H9 (cell line): ENCODE measurements at regions not wholly inside any gene's neighbourhood (a gene's known extent, or its start where the extent isn't known, plus 50 kb on each side); places are given as distances from the start of the nearest gene placed in this dataset.

Experiments used
- DNase-seq: peaks from one replicate; pipeline ENCODE4 v3.0.0-alpha.2; 2017
- H2AFZ ChIP-seq: one replicate; pipeline ENCODE4 v1.6.1; 2013; ENCODE audit warnings: mild to moderate bottlenecking, low read length, control low read depth, moderate library complexity
- H2AK5ac ChIP-seq: 2 replicates; pipeline ENCODE4 v1.6.1; 2013; ENCODE audit warnings: low read length, control low read depth, mixed read lengths; ENCODE audit not compliant: insufficient read length
- H2BK120ac ChIP-seq: one replicate; pipeline ENCODE4 v1.6.1; 2013; ENCODE audit warnings: low read depth, mild to moderate bottlenecking, low read length, control low read depth, inconsistent platforms; ENCODE audit not compliant: poor library complexity, severe bottlenecking
- H2BK12ac ChIP-seq: 2 replicates; pipeline ENCODE4 v1.6.1; 2013; ENCODE audit warnings: low read length, control low read depth, mixed read lengths, low read depth; ENCODE audit not compliant: insufficient read length
- H2BK15ac ChIP-seq: 2 replicates; pipeline ENCODE4 v1.6.1; 2013; ENCODE audit warnings: low read depth, low read length, control low read depth
- H2BK20ac ChIP-seq: one replicate; pipeline ENCODE4 v1.6.1; 2013; ENCODE audit warnings: low read depth, mild to moderate bottlenecking, low read length, control low read depth, inconsistent platforms; ENCODE audit not compliant: poor library complexity, severe bottlenecking
- H2BK5ac ChIP-seq: 2 replicates; pipeline ENCODE4 v1.6.1; 2013; ENCODE audit warnings: low read length, control low read depth, mixed read lengths; ENCODE audit not compliant: insufficient read length
- H3K14ac ChIP-seq: 2 replicates; pipeline ENCODE4 v1.6.1; 2013; ENCODE audit warnings: low read length, control low read depth; ENCODE audit not compliant: insufficient read depth
- H3K18ac ChIP-seq: 2 replicates; pipeline ENCODE4 v1.6.1; 2013; ENCODE audit warnings: low read depth, mild to moderate bottlenecking, mixed read lengths, low read length, control low read depth; ENCODE audit not compliant: insufficient read length
- H3K23ac ChIP-seq: 2 replicates; pipeline ENCODE4 v1.6.1; 2013; ENCODE audit warnings: low read length, control low read depth, mixed read lengths, low read depth; ENCODE audit not compliant: insufficient read length
- H3K23me2 ChIP-seq: 2 replicates; pipeline ENCODE4 v1.6.1; 2013; ENCODE audit warnings: low read depth, mild to moderate bottlenecking, mixed read lengths, low read length, control low read depth; ENCODE audit not compliant: insufficient read length, poor library complexity, severe bottlenecking
- H3K27ac ChIP-seq: 2 replicates; pipeline ENCODE4 v1.5.1; 2013; ENCODE audit warnings: low read length, control low read depth, mixed read lengths, low read depth; ENCODE audit not compliant: insufficient read length
- H3K27me3 ChIP-seq: 2 replicates; pipeline ENCODE4 v1.6.1; 2013; ENCODE audit warnings: low read length, control low read depth, inconsistent platforms; ENCODE audit not compliant: insufficient read depth
- H3K4ac ChIP-seq: 2 replicates; pipeline ENCODE4 v1.6.1; 2013; ENCODE audit warnings: low read depth, mild to moderate bottlenecking, control low read depth, inconsistent platforms, low read length, moderate library complexity
- H3K4me1 ChIP-seq: 2 replicates; pipeline ENCODE4 v1.6.1; 2013; ENCODE audit warnings: low read length, control low read depth, inconsistent platforms; ENCODE audit not compliant: insufficient read depth
- H3K4me2 ChIP-seq: 2 replicates; pipeline ENCODE4 v1.6.1; 2013; ENCODE audit warnings: low read length, control low read depth, mixed read lengths; ENCODE audit not compliant: insufficient read length, insufficient read depth
- H3K56ac ChIP-seq: 2 replicates; pipeline ENCODE4 v1.6.1; 2013; ENCODE audit warnings: low read depth, mild to moderate bottlenecking, mixed read lengths, low read length, control low read depth; ENCODE audit not compliant: insufficient read length
- H3K79me1 ChIP-seq: 2 replicates; pipeline ENCODE4 v1.6.1; 2013; ENCODE audit warnings: low read depth, mild to moderate bottlenecking, moderate library complexity, low read length, control low read depth, inconsistent platforms; ENCODE audit not compliant: insufficient read depth, poor library complexity, severe bottlenecking
- H3K79me2 ChIP-seq: 2 replicates; pipeline ENCODE4 v1.6.1; 2013; ENCODE audit warnings: low read length, control low read depth, inconsistent platforms; ENCODE audit not compliant: insufficient read depth
- H3K9ac ChIP-seq: 2 replicates; pipeline ENCODE4 v1.6.1; 2013; ENCODE audit warnings: low read length, control low read depth, mixed read lengths; ENCODE audit not compliant: insufficient read length; ENCODE audit errors: extremely low read depth
- H3K9me3 ChIP-seq: one replicate; pipeline ENCODE4 v1.6.1; 2013; ENCODE audit warnings: low read depth, low read length, inconsistent platforms; ENCODE audit not compliant: control insufficient read depth
- H3T11ph ChIP-seq: one replicate; pipeline ENCODE4 v1.6.1; 2013; ENCODE audit warnings: mild to moderate bottlenecking, low read length, control low read depth, inconsistent platforms
- H4K20me1 ChIP-seq: one replicate; pipeline ENCODE4 v1.6.1; 2013; ENCODE audit not compliant: control insufficient read depth, insufficient read length, insufficient read depth
- H4K5ac ChIP-seq: 2 replicates; pipeline ENCODE4 v1.6.1; 2013; ENCODE audit warnings: low read depth, mild to moderate bottlenecking, mixed read lengths, low read length, control low read depth; ENCODE audit not compliant: insufficient read length
- H4K8ac ChIP-seq: replicated peaks from 2 replicates; pipeline ENCODE4 v1.6.1; 2013; ENCODE audit warnings: low read length, control low read depth, mixed read lengths, low read depth; ENCODE audit not compliant: insufficient read length
- H4K91ac ChIP-seq: 2 replicates; pipeline ENCODE4 v1.6.1; 2013; ENCODE audit warnings: low read depth, mild to moderate bottlenecking, moderate library complexity, mixed read lengths, low read length, control low read depth; ENCODE audit not compliant: insufficient read length
- H3K27ac Mint-ChIP-seq, 3 experiments: 2 replicates in 2 of 3; 3 replicates in 1 of 3; pipeline ENCODE4 v1.8.0; 2020 to 2021; ENCODE audit warnings: mixed read lengths in 3 of 3, mild to moderate bottlenecking in 1 of 3, moderate library complexity in 1 of 3
- H3K27me3 Mint-ChIP-seq: 2 replicates; pipeline ENCODE4 v1.8.0; 2021; ENCODE audit warnings: low read depth, mild to moderate bottlenecking, moderate library complexity, mixed read lengths
- H3K36me3 Mint-ChIP-seq, 3 experiments: 2 replicates in 2 of 3; 3 replicates in 1 of 3; pipeline ENCODE4 v1.8.0; 2020 to 2021; ENCODE audit warnings: low read depth in 3 of 3, mixed read lengths in 3 of 3; ENCODE audit not compliant: insufficient read depth in 1 of 3
- H3K4me1 Mint-ChIP-seq, 2 experiments: 2 replicates each; pipeline ENCODE4 v1.8.0; 2020; ENCODE audit warnings: mixed read lengths in 2 of 2
- H3K4me3 Mint-ChIP-seq, 2 experiments: 2 replicates in 1 of 2; 3 replicates in 1 of 2; pipeline ENCODE4 v1.8.0; 2020 to 2021; ENCODE audit warnings: mild to moderate bottlenecking in 2 of 2, mixed read lengths in 2 of 2, moderate library complexity in 1 of 2
- H3K9me3 Mint-ChIP-seq, 2 experiments: 2 replicates in 1 of 2; 3 replicates in 1 of 2; pipeline ENCODE4 v1.8.0; 2020; ENCODE audit warnings: mild to moderate bottlenecking in 2 of 2, mixed read lengths in 2 of 2, moderate library complexity in 1 of 2
- CTCF ChIP-seq: fragments of 200-600 bp; sonication (generic); conservative IDR thresholded peaks from 3 replicates; pipeline ENCODE4 v1.8.0; 2021; ENCODE audit warnings: antibody characterized with exemption, mild to moderate bottlenecking
- WGBS: extraction: QIAGEN DNeasy Blood & Tissue Kit; methylation state at CpG from one replicate; pipeline ENCODE4 v1.1.7; 2013; ENCODE audit warnings: missing lambda C conversion rate, low lambda C conversion rate, mixed read lengths; ENCODE audit not compliant: insufficient read length; ENCODE audit errors: extremely low coverage; 5-methylcytosine and 5-hydroxymethylcytosine counted together

GRCh38 chr4:181643466-181643865 lies 599.7 kb upstream of the TENM3 start:
- no peak overlapping the region for H2BK20ac ChIP-seq
- H3K18ac ChIP-seq, result no peak overlapping the region
- peaks cover 0 to 9% (median 5%) of the 10 kb centered on the region in 3 experiments; a peak in 5 of 7 replicates for H3K36me3 Mint-ChIP-seq
- H2BK5ac ChIP-seq, result no peak overlapping the region
- no peaks in the 10 kb centered on the region for H4K20me1 ChIP-seq
- no peak overlapping the region for H3K4me3 Mint-ChIP-seq
- TF ChIP-seq CTCF, result no peak
- H2AK5ac ChIP-seq, result no peak overlapping the region
- no peak overlapping the region for H2BK15ac ChIP-seq
- no peak overlapping the region for H3K14ac ChIP-seq
- H3K4me1 Mint-ChIP-seq, result peaks cover 12% of the 10 kb centered on the region in 2 experiments
- no peak overlapping the region for H3K23ac ChIP-seq
- H3K79me1 ChIP-seq, result no peaks in the 10 kb centered on the region
- H3K4me1 ChIP-seq, result no peaks in the 10 kb centered on the region
- H2BK12ac ChIP-seq, result no peak overlapping the region
- DNase-seq, result no peak
- no peaks in the 10 kb centered on the region for H3K9me3 ChIP-seq
- H3K27me3 ChIP-seq, result no peaks in the 10 kb centered on the region
- no peak overlapping the region for H3K9ac ChIP-seq
- no peak overlapping the region for H4K91ac ChIP-seq
- H3T11ph ChIP-seq, result no peak overlapping the region
- no CpG with 5 or more reads among the region's 2 CpGs for WGBS
- H3K79me2 ChIP-seq, result no peaks in the 10 kb centered on the region
- no peaks in the 10 kb centered on the region for H3K23me2 ChIP-seq
- H3K4ac ChIP-seq, result no peak overlapping the region
- H3K27ac ChIP-seq, result no peak overlapping the region
- peaks cover 12 to 14% of the 10 kb centered on the region in 2 experiments; a peak in 4 of 5 replicates for H3K9me3 Mint-ChIP-seq
- H2AFZ ChIP-seq, result no peak overlapping the region
- no peak overlapping the region for H3K56ac ChIP-seq
- no peak overlapping the region for H4K5ac ChIP-seq
- no peak overlapping the region for H3K4me2 ChIP-seq
- no peaks in the 10 kb centered on the region for H3K27me3 Mint-ChIP-seq
- no peak overlapping the region for H4K8ac ChIP-seq
- no peak overlapping the region for H2BK120ac ChIP-seq
- H3K27ac Mint-ChIP-seq, result no peak overlapping the region
